Mesenchymal stem cell (in vitro differentiated cells and primary cell): ENCODE measurements at regions not wholly inside any gene's neighbourhood (a gene's known extent, or its start where the extent isn't known, plus 50 kb on each side); places are given as distances from the start of the nearest gene placed in this dataset.

Experiments
- DNase-seq: peaks from one replicate; pipeline ENCODE4 v3.0.0-alpha.2; 2013
- H2AFZ ChIP-seq: one replicate; pipeline ENCODE4 v1.6.1; 2013; ENCODE audit warnings: low read depth, mild to moderate bottlenecking, control low read depth, inconsistent platforms, low read length, moderate library complexity
- H2AK5ac ChIP-seq: 2 replicates; pipeline ENCODE4 v1.6.1; 2013; ENCODE audit warnings: low read length, moderate library complexity, mild to moderate bottlenecking, inconsistent platforms; ENCODE audit not compliant: severe bottlenecking
- H2BK120ac ChIP-seq: one replicate; pipeline ENCODE4 v1.6.1; 2013; ENCODE audit warnings: low read depth, mild to moderate bottlenecking, inconsistent platforms, low read length, moderate library complexity
- H2BK12ac ChIP-seq, 2 experiments: one replicate each; pipeline ENCODE4 v1.6.1; 2013; ENCODE audit warnings: inconsistent platforms in 2 of 2, low read length in 2 of 2, mild to moderate bottlenecking in 2 of 2, moderate library complexity in 2 of 2, control low read depth in 1 of 2
- H2BK15ac ChIP-seq: one replicate; pipeline ENCODE4 v1.6.1; 2013; ENCODE audit warnings: mild to moderate bottlenecking, low read depth, inconsistent platforms; ENCODE audit not compliant: poor library complexity, severe bottlenecking
- H2BK5ac ChIP-seq: 2 replicates; pipeline ENCODE4 v1.6.1; 2013; ENCODE audit warnings: low read depth, mild to moderate bottlenecking, low read length, control low read depth, inconsistent platforms; ENCODE audit not compliant: poor library complexity, severe bottlenecking
- H3K14ac ChIP-seq, 2 experiments: one replicate each; pipeline ENCODE4 v1.6.1; 2013; ENCODE audit warnings: inconsistent platforms in 2 of 2, low read length in 2 of 2, control low read depth in 1 of 2, mild to moderate bottlenecking in 1 of 2, moderate library complexity in 1 of 2
- H3K18ac ChIP-seq, 2 experiments: one replicate each; pipeline ENCODE4 v1.6.1; 2013; ENCODE audit warnings: inconsistent platforms in 2 of 2, low read length in 2 of 2, control low read depth in 1 of 2, low read depth in 1 of 2, mild to moderate bottlenecking in 1 of 2
- H3K23ac ChIP-seq, 2 experiments: one replicate each; pipeline ENCODE4 v1.6.1; 2013; ENCODE audit warnings: inconsistent platforms in 2 of 2, low read length in 2 of 2, mild to moderate bottlenecking in 2 of 2, moderate library complexity in 2 of 2, control low read depth in 1 of 2
- H3K27ac ChIP-seq: 2 replicates; pipeline ENCODE4 v1.5.1; 2013; ENCODE audit warnings: mild to moderate bottlenecking, moderate library complexity, low read length, control low read depth, inconsistent platforms; ENCODE audit not compliant: poor library complexity, severe bottlenecking
- H3K27me3 ChIP-seq, 2 experiments: 2 replicates each; pipeline versions ENCODE4 v1.6.1 to v1.7.0; 2013; ENCODE audit warnings: low read length in 2 of 2, mild to moderate bottlenecking in 2 of 2, moderate library complexity in 2 of 2, control low read depth in 1 of 2, inconsistent platforms in 1 of 2; ENCODE audit not compliant: control insufficient read depth in 1 of 2, insufficient read depth in 1 of 2
- H3K36me3 ChIP-seq, 2 experiments: 2 replicates each; pipeline versions ENCODE4 v1.6.1 to v1.7.0; 2013; ENCODE audit warnings: low read length in 2 of 2, control low read depth in 1 of 2, inconsistent platforms in 1 of 2, low read depth in 1 of 2, mild to moderate bottlenecking in 1 of 2; ENCODE audit not compliant: insufficient read depth in 2 of 2, control insufficient read depth in 1 of 2
- H3K4ac ChIP-seq, 2 experiments: one replicate each; pipeline ENCODE4 v1.6.1; 2013; ENCODE audit warnings: inconsistent platforms in 2 of 2, low read length in 2 of 2, mild to moderate bottlenecking in 2 of 2, moderate library complexity in 2 of 2, control low read depth in 1 of 2, low read depth in 1 of 2
- H3K4me1 ChIP-seq: 2 replicates; pipeline ENCODE4 v1.6.1; 2013; ENCODE audit warnings: low read depth, low read length, control low read depth; ENCODE audit not compliant: control insufficient read depth, insufficient read depth
- H3K4me2 ChIP-seq: 2 replicates; pipeline ENCODE4 v1.6.1; 2013; ENCODE audit warnings: low read length, mild to moderate bottlenecking, inconsistent platforms; ENCODE audit not compliant: poor library complexity, severe bottlenecking
- H3K4me3 ChIP-seq, 2 experiments: 2 replicates each; pipeline versions ENCODE4 v1.5.1 to v1.7.0; 2013; ENCODE audit warnings: low read length in 2 of 2, mild to moderate bottlenecking in 2 of 2, control low read depth in 1 of 2, low read depth in 1 of 2; ENCODE audit not compliant: insufficient read depth in 1 of 2
- H3K79me1 ChIP-seq: replicated peaks from 2 replicates; pipeline ENCODE4 v1.6.1; 2013; ENCODE audit warnings: mild to moderate bottlenecking, control low read depth, low read length, inconsistent platforms; ENCODE audit not compliant: poor library complexity, severe bottlenecking
- H3K9ac ChIP-seq: 2 replicates; pipeline ENCODE4 v1.7.0; 2013; ENCODE audit warnings: mild to moderate bottlenecking, low read length, moderate library complexity
- H3K9me3 ChIP-seq: 2 replicates; pipeline ENCODE4 v1.7.0; 2013; ENCODE audit warnings: mild to moderate bottlenecking, low read length; ENCODE audit not compliant: control insufficient read depth
- H4K8ac ChIP-seq: one replicate; pipeline ENCODE4 v1.6.1; 2013; ENCODE audit warnings: inconsistent platforms, mild to moderate bottlenecking, low read length, moderate library complexity
- H4K91ac ChIP-seq: one replicate; pipeline ENCODE4 v1.6.1; 2013; ENCODE audit warnings: mild to moderate bottlenecking, low read length, inconsistent platforms
- WGBS: methylation state at CpG from one replicate; pipeline ENCODE4 v1.1.7; 2013; ENCODE audit warnings: mixed read lengths; 5-methylcytosine and 5-hydroxymethylcytosine counted together

DNA sequence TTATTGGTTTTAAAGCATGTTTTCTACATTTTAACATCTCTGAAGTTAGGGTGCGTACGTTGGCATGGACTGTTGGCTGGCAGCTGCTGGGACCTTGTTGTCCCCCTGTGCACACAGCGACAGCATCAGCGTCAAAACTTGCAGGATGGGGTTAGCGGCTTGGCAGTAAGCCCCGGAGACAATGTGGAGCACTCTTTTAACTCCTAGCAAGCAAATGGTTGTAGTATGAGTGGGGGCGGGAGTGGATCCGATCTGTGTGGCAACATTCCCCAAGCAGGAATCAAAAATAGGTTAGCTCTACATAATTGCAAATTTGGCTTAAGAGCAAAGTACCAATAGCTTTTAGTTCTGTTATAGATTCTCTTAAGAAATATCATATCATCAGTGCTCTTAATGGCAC is 70.1 kb downstream of the NRN1 start:
- Histone ChIP-seq H2BK12ac (no peak overlapping the region), H2AFZ (no peak overlapping the region), H3K9me3 (peaks cover 8% of the 10 kb centered on the region), H3K79me1 (no peaks in the 10 kb centered on the region), H3K4ac (no peak overlapping the region), H2AK5ac (no peak overlapping the region), H3K27ac (no peak overlapping the region), H3K4me2 (no peak overlapping the region), H3K18ac (no peak overlapping the region), H3K14ac (no peak overlapping the region), H2BK15ac (no peak overlapping the region), H3K23ac (no peak overlapping the region), H4K91ac (no peak overlapping the region), H3K4me1 (no peaks in the 10 kb centered on the region), H3K9ac (no peak overlapping the region), H3K27me3 (peaks cover 0 to 2% of the 10 kb centered on the region in 2 experiments), H3K36me3 (no peaks in the 10 kb centered on the region), H2BK120ac (no peak overlapping the region), H3K4me3 (no peak overlapping the region), H4K8ac (no peak overlapping the region), H2BK5ac (no peak overlapping the region)
- no peak for DNase-seq
- WGBS: 80% methylated on average over 6 of the region's 8 CpGs

DNA sequence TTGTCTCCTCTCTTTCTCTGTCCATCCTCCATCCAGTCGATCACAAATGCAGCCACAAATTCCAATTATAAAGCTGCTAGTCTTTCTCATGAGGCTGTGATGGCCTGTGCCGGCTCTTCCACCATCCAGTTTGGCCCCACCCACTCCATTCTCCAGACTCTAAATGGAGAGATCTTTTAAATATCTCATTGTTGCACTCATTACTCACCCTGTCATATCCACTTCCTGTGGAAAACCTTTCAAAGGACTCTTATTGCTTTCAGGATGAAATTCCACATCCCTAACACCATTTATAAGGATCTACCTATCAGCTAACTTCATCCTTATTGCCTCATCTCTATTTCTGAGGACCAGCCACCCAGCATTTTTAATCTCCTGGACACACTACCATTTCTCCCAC is 70.6 kb downstream of the NRN1 start:
- H2BK15ac ChIP-seq: no peak overlapping the region
- whole genome bisulfite sequencing: 47% methylated on average over 2 of the region's 2 CpGs
- H2AK5ac ChIP-seq: no peak overlapping the region
- no peak overlapping the region for H3K9ac ChIP-seq
- H4K8ac ChIP-seq: no peak overlapping the region
- H2BK5ac ChIP-seq: no peak overlapping the region
- H2BK120ac ChIP-seq: no peak overlapping the region
- H3K14ac ChIP-seq: no peak overlapping the region
- H3K4me2 ChIP-seq: no peak overlapping the region
- no peak overlapping the region for H3K27ac ChIP-seq
- no peak overlapping the region for H3K4me3 ChIP-seq
- H2BK12ac ChIP-seq: no peak overlapping the region
- no peak overlapping the region for H3K23ac ChIP-seq
- H3K9me3 ChIP-seq: peaks cover 8% of the 10 kb centered on the region
- no peak overlapping the region for H3K4ac ChIP-seq
- no peaks in the 10 kb centered on the region for H3K79me1 ChIP-seq
- no peaks in the 10 kb centered on the region for H3K4me1 ChIP-seq
- H2AFZ ChIP-seq: no peak overlapping the region
- H3K27me3 ChIP-seq: peaks cover 0 to 2% of the 10 kb centered on the region in 2 experiments
- no peaks in the 10 kb centered on the region for H3K36me3 ChIP-seq
- no peak overlapping the region for H3K18ac ChIP-seq
- no peak for DNase-seq
- H4K91ac ChIP-seq: no peak overlapping the region

DNA sequence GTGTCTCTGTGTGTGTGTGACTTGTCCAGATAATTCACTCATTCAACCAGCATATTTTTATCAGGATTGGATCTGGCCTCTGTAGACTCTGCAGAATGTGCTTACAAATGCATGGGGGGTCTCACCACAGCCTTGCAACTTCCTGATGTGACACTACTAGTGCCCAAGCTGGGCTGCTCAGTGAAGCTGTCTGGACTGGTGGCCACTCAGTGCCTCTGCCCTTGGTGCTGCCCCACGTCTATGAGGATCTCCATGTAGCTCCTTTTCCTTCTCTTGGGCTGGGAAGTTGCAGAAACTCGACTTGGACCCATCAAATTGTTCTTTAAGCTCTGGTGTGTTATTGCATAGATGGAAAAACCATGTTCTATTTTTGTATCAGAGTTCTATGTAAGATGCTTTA is 75.8 kb downstream of the NRN1 start:
- no peak overlapping the region for H3K27ac ChIP-seq
- no peak overlapping the region for H2BK12ac ChIP-seq
- H3K14ac ChIP-seq: no peak overlapping the region
- H3K79me1 ChIP-seq: no peaks in the 10 kb centered on the region
- H2BK120ac ChIP-seq: no peak overlapping the region
- no peak overlapping the region for H3K23ac ChIP-seq
- H2BK5ac ChIP-seq: no peak overlapping the region
- 0% methylated on average over 1 of the region's 2 CpGs for WGBS
- no peak overlapping the region for H2BK15ac ChIP-seq
- no peak overlapping the region for H3K4me2 ChIP-seq
- no peak overlapping the region for H3K4me3 ChIP-seq
- H4K8ac ChIP-seq: no peak overlapping the region
- H3K18ac ChIP-seq: no peak overlapping the region
- H3K9ac ChIP-seq: no peak overlapping the region
- H3K4me1 ChIP-seq: no peaks in the 10 kb centered on the region
- peaks cover 0 to 2% of the 10 kb centered on the region in 2 experiments for H3K27me3 ChIP-seq
- DNase-seq: no peak
- no peak overlapping the region for H2AK5ac ChIP-seq
- no peak overlapping the region for H4K91ac ChIP-seq
- H3K36me3 ChIP-seq: no peaks in the 10 kb centered on the region
- H3K9me3 ChIP-seq: peaks cover 15% of the 10 kb centered on the region
- H2AFZ ChIP-seq: no peak overlapping the region
- H3K4ac ChIP-seq: no peak overlapping the region

DNA sequence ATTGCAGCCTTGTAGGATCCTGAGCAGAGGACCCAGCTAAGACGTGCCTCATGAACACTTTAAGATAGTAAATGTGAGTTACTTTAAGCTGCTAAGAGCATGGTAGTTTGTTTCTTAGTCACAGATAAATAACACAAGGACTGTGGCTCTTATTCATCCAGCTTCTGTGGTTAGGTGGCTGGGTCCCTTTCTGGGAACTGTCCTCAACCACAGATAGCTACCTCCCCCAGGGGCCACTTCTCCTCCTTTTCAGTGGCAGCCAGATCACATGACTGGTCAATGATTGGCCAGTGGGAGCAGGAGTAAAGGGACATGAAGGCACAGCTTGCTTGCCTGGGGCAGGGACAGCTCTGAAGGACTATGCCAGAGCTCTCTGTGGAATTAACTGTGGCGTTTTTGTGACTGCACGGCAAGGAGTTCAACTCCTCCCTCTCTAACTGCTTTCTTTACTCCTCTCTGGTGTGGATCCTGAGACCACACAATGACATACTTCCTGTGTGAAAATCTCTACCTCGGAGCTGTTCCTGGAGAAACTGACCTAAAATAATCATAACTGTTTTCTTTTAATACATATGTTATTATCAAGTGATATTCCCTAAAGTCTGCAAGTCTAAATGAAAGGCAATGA is 76.5 kb downstream of the NRN1 start:
- H3K4ac ChIP-seq: no peak overlapping the region
- H3K9me3 ChIP-seq: peaks cover 18% of the 10 kb centered on the region
- H3K36me3 ChIP-seq: no peaks in the 10 kb centered on the region
- H3K27me3 ChIP-seq: peaks cover 0 to 2% of the 10 kb centered on the region in 2 experiments
- H3K9ac ChIP-seq: no peak overlapping the region
- H3K18ac ChIP-seq: no peak overlapping the region
- 52% methylated on average over 3 of the region's 4 CpGs for WGBS
- H3K4me1 ChIP-seq: no peaks in the 10 kb centered on the region
- no peak overlapping the region for H2BK5ac ChIP-seq
- H3K14ac ChIP-seq: no peak overlapping the region
- no peak overlapping the region for H2BK120ac ChIP-seq
- no peak for DNase-seq
- H3K4me3 ChIP-seq: no peak overlapping the region
- no peak overlapping the region for H2BK12ac ChIP-seq
- no peak overlapping the region for H3K23ac ChIP-seq
- H2AFZ ChIP-seq: no peak overlapping the region
- H2BK15ac ChIP-seq: no peak overlapping the region
- no peak overlapping the region for H4K8ac ChIP-seq
- no peak overlapping the region for H2AK5ac ChIP-seq
- no peak overlapping the region for H3K4me2 ChIP-seq
- no peak overlapping the region for H4K91ac ChIP-seq
- no peak overlapping the region for H3K27ac ChIP-seq
- no peaks in the 10 kb centered on the region for H3K79me1 ChIP-seq
